ENCODE measurements at regions not wholly inside any gene's neighbourhood (a gene's known extent, or its start where the extent isn't known, plus 50 kb on each side); places are given as distances from the start of the nearest gene placed in this dataset.

GRCh38 chr5:87210743-87211142 is 56.9 kb upstream of the RASA1 start:
- no peak for TF ChIP-seq CTCF (IDR thresholded peaks at IDR 0.05)
- no peak for TF ChIP-seq TCF7L2 (IDR thresholded peaks at IDR 0.05; ENCODE audit: low read depth, low read length)
- TF ChIP-seq POLR2AphosphoS5 (IDR thresholded peaks at IDR 0.05; ENCODE audit: low read depth, low read length): no peak
